Endodermal cell (in vitro differentiated cells): ENCODE measurements at regions not wholly inside any gene's neighbourhood (a gene's known extent, or its start where the extent isn't known, plus 50 kb on each side); places are given as distances from the start of the nearest gene placed in this dataset.

Experiments used
- DNase-seq: peaks from one replicate; pipeline ENCODE4 v3.0.0-alpha.2; 2017
- H3K27ac ChIP-seq: 2 replicates; pipeline ENCODE4 v1.5.1; 2013; ENCODE audit warnings: mild to moderate bottlenecking, low read depth, low read length, moderate library complexity
- H3K27me3 ChIP-seq: 2 replicates; pipeline ENCODE4 v1.6.1; 2013; ENCODE audit warnings: mild to moderate bottlenecking, low read length, moderate library complexity; ENCODE audit not compliant: insufficient read depth, control insufficient read depth, poor library complexity, severe bottlenecking
- H3K36me3 ChIP-seq: 2 replicates; pipeline ENCODE4 v1.7.0; 2013; ENCODE audit warnings: mild to moderate bottlenecking, low read length, moderate library complexity; ENCODE audit not compliant: control insufficient read depth, insufficient read depth
- H3K4me1 ChIP-seq: one replicate; pipeline ENCODE4 v1.7.0; 2013; ENCODE audit warnings: low read length; ENCODE audit not compliant: control insufficient read depth, insufficient read depth
- H3K4me3 ChIP-seq: 2 replicates; pipeline ENCODE4 v1.5.1; 2013; ENCODE audit warnings: mild to moderate bottlenecking, low read length, moderate library complexity
- H3K9ac ChIP-seq: 2 replicates; pipeline ENCODE4 v1.6.1; 2013; ENCODE audit warnings: mild to moderate bottlenecking, low read length, moderate library complexity; ENCODE audit not compliant: poor library complexity, severe bottlenecking; ENCODE audit errors: extremely low read depth
- H3K9me3 ChIP-seq: 2 replicates; pipeline ENCODE4 v1.6.1; 2013; ENCODE audit warnings: mild to moderate bottlenecking, low read length, moderate library complexity; ENCODE audit not compliant: control insufficient read depth
- H3K27ac Mint-ChIP-seq: 2 replicates; pipeline ENCODE4 v1.8.0; 2020; ENCODE audit warnings: mixed read lengths
- H3K27me3 Mint-ChIP-seq: 2 replicates; pipeline ENCODE4 v1.8.0; 2021; ENCODE audit warnings: mild to moderate bottlenecking, mixed read lengths; ENCODE audit not compliant: insufficient read depth
- H3K36me3 Mint-ChIP-seq: 2 replicates; pipeline ENCODE4 v1.8.0; 2020; ENCODE audit warnings: low read depth, mixed read lengths
- H3K4me1 Mint-ChIP-seq: 2 replicates; pipeline ENCODE4 v1.8.0; 2020; ENCODE audit warnings: mixed read lengths
- H3K4me3 Mint-ChIP-seq: 2 replicates; pipeline ENCODE4 v1.8.0; 2020; ENCODE audit warnings: mild to moderate bottlenecking, moderate library complexity, mixed read lengths
- H3K9me3 Mint-ChIP-seq: 2 replicates; pipeline ENCODE4 v1.8.0; 2020; ENCODE audit warnings: mild to moderate bottlenecking, mixed read lengths
- CTCF ChIP-seq: fragments of 200-600 bp; sonication (generic); conservative IDR thresholded peaks from 2 replicates; pipeline ENCODE4 v1.5.0; 2021; ENCODE audit warnings: antibody characterized with exemption, mild to moderate bottlenecking
- WGBS, 2 experiments: methylation state at CpG; one replicate each; pipeline versions ENCODE4 v1.1.5 to v1.1.7; 2013; ENCODE audit warnings: missing lambda C conversion rate in 2 of 2, mixed read lengths in 1 of 2; ENCODE audit not compliant: insufficient coverage in 1 of 2, insufficient read length in 1 of 2; 5-methylcytosine and 5-hydroxymethylcytosine counted together

- DNase-seq = peak; percentile 29
- Mint-ChIP-seq H3K36me3 (no peaks in the 10 kb centered on the region), H3K27me3 (no peaks in the 10 kb centered on the region), H3K4me3 (no peak overlapping the region), H3K27ac (no peak overlapping the region), H3K9me3 (no peaks in the 10 kb centered on the region), H3K4me1 (no peaks in the 10 kb centered on the region)
- no peaks in the 10 kb centered on the region for H3K9me3 ChIP-seq
- no peak overlapping the region for H3K9ac ChIP-seq
- TF ChIP-seq CTCF = no peak
- H3K27ac ChIP-seq = no peak overlapping the region
- no peaks in the 10 kb centered on the region for H3K27me3 ChIP-seq
- H3K4me1 ChIP-seq = no peaks in the 10 kb centered on the region
- 96% methylated on average over 34 to 46 of the region's 46 CpGs for WGBS, 2 experiments
- no peak overlapping the region for H3K4me3 ChIP-seq
- H3K36me3 ChIP-seq = no peaks in the 10 kb centered on the region
Observed at GRCh38 chr22:48750826-48751440, 1076.7 kb downstream of the BRD1 start.

- H3K9me3 ChIP-seq = no peaks in the 10 kb centered on the region
- H3K9ac ChIP-seq = no peak overlapping the region
- Mint-ChIP-seq H3K4me3 (no peak overlapping the region), H3K9me3 (no peaks in the 10 kb centered on the region), H3K36me3 (no peaks in the 10 kb centered on the region), H3K4me1 (no peaks in the 10 kb centered on the region), H3K27me3 (no peaks in the 10 kb centered on the region), H3K27ac (no peak overlapping the region)
- no peaks in the 10 kb centered on the region for H3K27me3 ChIP-seq
- no peak overlapping the region for H3K27ac ChIP-seq
- H3K36me3 ChIP-seq = no peaks in the 10 kb centered on the region
- peak; percentile 26 for DNase-seq
- no peak for TF ChIP-seq CTCF
- H3K4me3 ChIP-seq = no peak overlapping the region
- 94 to 96% methylated on average over 24 to 27 of the region's 27 CpGs for WGBS, 2 experiments
- H3K4me1 ChIP-seq = no peaks in the 10 kb centered on the region
Observed at GRCh38 chr22:48750282-48750681, 1077.4 kb downstream of the BRD1 start.

- Histone ChIP-seq H3K9me3 (no peaks in the 10 kb centered on the region), H3K27ac (no peak overlapping the region), H3K36me3 (no peaks in the 10 kb centered on the region), H3K4me3 (no peak overlapping the region), H3K9ac (no peak overlapping the region), H3K4me1 (no peaks in the 10 kb centered on the region), H3K27me3 (no peaks in the 10 kb centered on the region)
- Mint-ChIP-seq H3K9me3 (no peaks in the 10 kb centered on the region), H3K4me1 (no peaks in the 10 kb centered on the region), H3K27me3 (no peaks in the 10 kb centered on the region), H3K4me3 (no peak overlapping the region), H3K27ac (no peak overlapping the region), H3K36me3 (no peaks in the 10 kb centered on the region)
- DNase-seq = peak; percentile 36
- TF ChIP-seq CTCF = no peak
- WGBS, 2 experiments = 93 to 96% methylated on average over 20 to 37 of the region's 37 CpGs
Observed at GRCh38 chr22:48749555-48750227, 1078.0 kb downstream of the BRD1 start.
